Neural progenitor cell (in vitro differentiated cells): ENCODE measurements at regions not wholly inside any gene's neighbourhood (a gene's known extent, or its start where the extent isn't known, plus 50 kb on each side); places are given as distances from the start of the nearest gene placed in this dataset.
"Not testable (repeated sequence)": the region's sequence is repeated elsewhere in the genome, so short reads cannot be mapped to it uniquely, and the experiment has no call there.

Experiments used
- DNase-seq: peaks from one replicate; pipeline ENCODE4 v3.0.0-alpha.2; 2016; ENCODE audit warnings: low spot score
- H2AFZ ChIP-seq: fragments of 200-600 bp; sonication (generic); replicated peaks from 2 replicates; pipeline ENCODE4 v1.6.1; 2016; ENCODE audit warnings: antibody characterized with exemption
- H3F3A ChIP-seq: fragments of 200-600 bp; sonication (generic); 2 replicates; pipeline ENCODE4 v1.6.1; 2016; ENCODE audit warnings: antibody characterized with exemption, low read depth
- H3K27ac ChIP-seq: fragments of 200-600 bp; sonication (generic); 2 replicates; pipeline ENCODE4 v1.5.1; 2016; ENCODE audit warnings: mild to moderate bottlenecking
- H3K27me3 ChIP-seq: fragments of 200-600 bp; sonication (generic); 2 replicates; pipeline ENCODE4 v1.6.1; 2016; ENCODE audit warnings: mild to moderate bottlenecking, moderate library complexity
- H3K36me3 ChIP-seq: fragments of 200-600 bp; sonication (generic); 2 replicates; pipeline ENCODE4 v1.5.1; 2016
- H3K4me1 ChIP-seq: fragments of 200-600 bp; sonication (generic); 2 replicates; pipeline ENCODE4 v1.6.1; 2016; ENCODE audit warnings: mixed run types
- H3K4me2 ChIP-seq: fragments of 200-600 bp; sonication (generic); 2 replicates; pipeline ENCODE4 v1.6.1; 2016
- H3K4me3 ChIP-seq: fragments of 200-600 bp; sonication (generic); 2 replicates; pipeline ENCODE4 v1.5.1; 2016
- H3K79me2 ChIP-seq: fragments of 200-600 bp; sonication (generic); 2 replicates; pipeline ENCODE4 v1.6.1; 2016; ENCODE audit warnings: low read depth
- H3K9ac ChIP-seq: fragments of 200-600 bp; sonication (generic); 2 replicates; pipeline ENCODE4 v1.6.1; 2016
- H3K9me3 ChIP-seq: fragments of 200-600 bp; sonication (generic); 2 replicates; pipeline ENCODE4 v1.5.1; 2016; ENCODE audit warnings: low read depth
- H4K20me1 ChIP-seq: fragments of 200-600 bp; sonication (generic); 2 replicates; pipeline ENCODE4 v1.6.1; 2016; ENCODE audit warnings: low read depth
- H3K27ac Mint-ChIP-seq: 3 replicates; pipeline ENCODE4 v1.8.0; 2021; ENCODE audit warnings: mixed read lengths
- H3K27me3 Mint-ChIP-seq: 2 replicates; pipeline ENCODE4 v1.8.0; 2022; ENCODE audit warnings: low read depth, mild to moderate bottlenecking, inconsistent platforms, moderate library complexity, mixed read lengths; ENCODE audit not compliant: insufficient read depth
- H3K36me3 Mint-ChIP-seq: 3 replicates; pipeline ENCODE4 v1.8.0; 2021; ENCODE audit warnings: mixed read lengths
- H3K4me1 Mint-ChIP-seq: 3 replicates; pipeline ENCODE4 v1.8.0; 2021; ENCODE audit warnings: mixed read lengths
- H3K4me3 Mint-ChIP-seq: 3 replicates; pipeline ENCODE4 v1.8.0; 2021; ENCODE audit warnings: mild to moderate bottlenecking, moderate library complexity, mixed read lengths
- H3K9me3 Mint-ChIP-seq: 3 replicates; pipeline ENCODE4 v1.8.0; 2020; ENCODE audit warnings: mixed read lengths
- CTCF ChIP-seq: fragments of 200-600 bp; sonication (generic); IDR thresholded peaks from 2 replicates; pipeline ENCODE4 v1.5.1; 2017; ENCODE audit warnings: antibody characterized with exemption, mild to moderate bottlenecking
- EZH2 ChIP-seq: fragments of 200-600 bp; sonication (generic); IDR thresholded peaks from 2 replicates; pipeline ENCODE4 v1.6.1; 2017; ENCODE audit warnings: antibody characterized with exemption, mild to moderate bottlenecking, moderate library complexity
- EZH2phosphoT487 ChIP-seq: fragments of 200-600 bp; sonication (generic); IDR thresholded peaks from 2 replicates; pipeline ENCODE4 v1.6.1; 2017; ENCODE audit warnings: antibody characterized with exemption

- Histone ChIP-seq H3F3A (peaks cover 3% of the 10 kb centered on the region), H3K4me2 (no peak overlapping the region), H2AFZ (no peak overlapping the region), H3K9me3 (no peaks in the 10 kb centered on the region), H3K4me3 (no peak overlapping the region), H3K27me3 (no peaks in the 10 kb centered on the region), H3K79me2 (no peaks in the 10 kb centered on the region), H3K36me3 (no peaks in the 10 kb centered on the region), H3K27ac (no peak overlapping the region), H4K20me1 (no peaks in the 10 kb centered on the region), H3K4me1 (peaks cover 5% of the 10 kb centered on the region), H3K9ac (no peak overlapping the region)
- no peaks in the 10 kb centered on the region for H3K36me3 Mint-ChIP-seq
- H3K9me3 Mint-ChIP-seq, result no peaks in the 10 kb centered on the region
- peaks cover 5% of the 10 kb centered on the region for H3K4me1 Mint-ChIP-seq
- TF ChIP-seq EZH2, result no peak
- no peak for TF ChIP-seq EZH2phosphoT487
- no peak for TF ChIP-seq CTCF
- H3K27ac Mint-ChIP-seq, result no peak overlapping the region
- no peak for DNase-seq
- H3K4me3 Mint-ChIP-seq, result no peak overlapping the region
- peaks cover 7% of the 10 kb centered on the region for H3K27me3 Mint-ChIP-seq
Measured at GRCh38 chr1:239107676-239108075, 278.7 kb upstream of the CHRM3 start.

GRCh38 chr1:239106689-239107088 is 279.7 kb upstream of the CHRM3 start:
- not testable (repeated sequence) for H3K9me3 Mint-ChIP-seq, H3K36me3 ChIP-seq, H3F3A ChIP-seq, H3K9me3 ChIP-seq, H2AFZ ChIP-seq, H3K4me1 ChIP-seq, H3K79me2 ChIP-seq, DNase-seq, H4K20me1 ChIP-seq, H3K27me3 ChIP-seq, H3K4me1 Mint-ChIP-seq, H3K4me3 ChIP-seq, H3K4me3 Mint-ChIP-seq, H3K27ac ChIP-seq, H3K9ac ChIP-seq, H3K27me3 Mint-ChIP-seq, H3K27ac Mint-ChIP-seq, H3K36me3 Mint-ChIP-seq
- H3K4me2 ChIP-seq, result peak overlapping the region; percentile 63

GRCh38 chr1:239098400-239099037 is 287.8 kb upstream of the CHRM3 start:
- Mint-ChIP-seq H3K36me3 (no peaks in the 10 kb centered on the region), H3K4me1 (no peaks in the 10 kb centered on the region)
- H2AFZ ChIP-seq, result peak overlapping the region; percentile 2

More at GRCh38 chr1:239098400-239099037, 287.8 kb upstream of the CHRM3 start:
- TF ChIP-seq EZH2phosphoT487 (no peak), CTCF (no peak), EZH2 (no peak)
- no peak overlapping the region for H3K4me3 Mint-ChIP-seq
- H3K27ac ChIP-seq, result no peak overlapping the region
- no peak overlapping the region for H3K4me3 ChIP-seq
- no peak overlapping the region for H3K9ac ChIP-seq
- no peaks in the 10 kb centered on the region for H3K4me1 ChIP-seq
- H3K27ac Mint-ChIP-seq, result no peak overlapping the region
- no peaks in the 10 kb centered on the region for H3K27me3 Mint-ChIP-seq
- no peaks in the 10 kb centered on the region for H3K36me3 ChIP-seq
- H3K9me3 Mint-ChIP-seq, result no peaks in the 10 kb centered on the region
- H4K20me1 ChIP-seq, result no peaks in the 10 kb centered on the region
- no peaks in the 10 kb centered on the region for H3K27me3 ChIP-seq
- H3K79me2 ChIP-seq, result no peaks in the 10 kb centered on the region
- H3F3A ChIP-seq, result no peaks in the 10 kb centered on the region
- H3K9me3 ChIP-seq, result no peaks in the 10 kb centered on the region
- no peak overlapping the region for H3K4me2 ChIP-seq
- DNase-seq, result no peak
